ENCODE measurements at regions not wholly inside any gene's neighbourhood (a gene's known extent, or its start where the extent isn't known, plus 50 kb on each side); places are given as distances from the start of the nearest gene placed in this dataset.

DNA sequence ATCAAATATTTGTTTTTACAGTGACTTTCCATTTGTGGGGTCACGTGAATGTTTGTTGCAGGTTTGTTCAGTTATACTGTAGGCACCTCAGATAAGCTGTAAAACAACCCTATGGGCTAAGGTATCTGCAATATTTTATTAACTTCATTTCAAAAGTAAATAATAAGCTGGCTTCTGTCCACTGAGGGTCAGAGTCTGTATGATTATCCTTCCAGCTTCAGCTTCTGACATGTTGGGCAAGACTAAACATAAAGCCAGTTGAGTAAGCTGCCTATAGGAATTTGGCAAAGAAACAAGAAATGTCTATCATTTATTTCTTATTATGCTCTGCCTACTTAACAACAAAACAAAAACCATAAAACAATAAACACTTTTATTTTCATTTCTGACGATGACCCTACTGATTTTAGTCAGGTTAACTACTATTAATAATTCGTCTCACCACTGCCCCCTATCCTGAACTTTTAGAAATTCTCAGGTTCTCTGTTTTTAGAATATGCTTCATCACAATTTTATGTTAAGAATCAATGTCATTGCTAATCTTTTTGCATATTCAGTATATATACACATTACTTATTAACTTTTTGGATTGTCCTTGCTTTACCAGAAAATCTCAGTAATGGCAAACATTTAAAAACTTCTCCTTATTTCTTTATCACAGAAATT is 413.6 kb upstream of the ADAMTSL1 start:
- no peak for DNase-seq
- Histone ChIP-seq H3K4me1 (ENCODE audit: control insufficient read depth, insufficient read depth, low read depth, low read length) (no peaks in the 10 kb centered on the region), H4K91ac (ENCODE audit: low read length) (no peak overlapping the region), H3K79me1 (replicated peaks; ENCODE audit: low read length, poor library complexity, severe bottlenecking) (no peaks in the 10 kb centered on the region), H2BK120ac (ENCODE audit: low read depth, low read length) (no peak overlapping the region), H3K23ac (ENCODE audit: low read length in 2 of 2) (no peak overlapping the region), H3K4ac (ENCODE audit: low read depth in 1 of 2, low read length in 2 of 2) (no peak overlapping the region), H2AK5ac (ENCODE audit: low read length, severe bottlenecking) (no peak overlapping the region), H4K8ac (ENCODE audit: low read length) (no peak overlapping the region), H3K4me3 (ENCODE audit: insufficient read depth in 1 of 2, low read depth in 1 of 2, low read length in 2 of 2) (no peak overlapping the region), H2BK5ac (ENCODE audit: low read depth, low read length, poor library complexity, severe bottlenecking) (no peak overlapping the region), H3K4me2 (ENCODE audit: low read length, poor library complexity, severe bottlenecking) (no peak overlapping the region), H3K36me3 (ENCODE audit: control insufficient read depth in 1 of 2, insufficient read depth in 2 of 2, low read depth in 1 of 2, low read length in 2 of 2) (no peaks in the 10 kb centered on the region), H2BK12ac (ENCODE audit: low read length in 2 of 2) (no peak overlapping the region), H2BK15ac (ENCODE audit: low read depth, poor library complexity, severe bottlenecking) (no peak overlapping the region), H3K18ac (ENCODE audit: low read depth in 1 of 2, low read length in 2 of 2) (no peak overlapping the region), H3K9ac (ENCODE audit: low read length) (no peak overlapping the region), H2AFZ (ENCODE audit: low read depth, low read length) (no peak overlapping the region), H3K27ac (ENCODE audit: low read length, poor library complexity, severe bottlenecking) (no peak overlapping the region), H3K14ac (ENCODE audit: low read length in 2 of 2) (no peak overlapping the region), H3K9me3 (ENCODE audit: control insufficient read depth, low read length) (no peaks in the 10 kb centered on the region), H3K27me3 (ENCODE audit: control insufficient read depth in 1 of 2, insufficient read depth in 1 of 2, low read length in 2 of 2) (peaks cover 0 to 4% of the 10 kb centered on the region in 2 experiments)
- WGBS = 26% methylated on average over 2 of the region's 3 CpGs

DNA sequence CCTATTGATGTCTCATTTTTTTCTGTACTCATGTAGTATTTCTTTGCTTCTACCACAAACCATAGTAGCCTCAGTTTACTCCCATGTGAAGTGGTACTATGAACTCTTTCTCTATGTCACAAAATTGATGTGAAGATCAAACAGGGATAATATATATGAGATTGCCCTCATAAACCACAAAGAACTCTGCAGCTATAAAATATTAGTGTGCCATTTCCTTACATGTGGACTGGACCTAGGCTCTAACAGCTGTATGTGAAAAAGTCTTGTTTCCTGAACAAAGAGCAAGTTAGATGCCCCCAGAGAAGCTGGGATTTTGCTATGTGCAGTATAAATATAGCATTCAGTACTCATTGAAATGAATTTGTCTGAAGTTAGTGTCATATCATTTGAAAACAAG is 412.6 kb upstream of the ADAMTSL1 start:
- Histone ChIP-seq H3K14ac (ENCODE audit: low read length in 2 of 2) (no peak overlapping the region), H3K9me3 (ENCODE audit: control insufficient read depth, low read length) (no peaks in the 10 kb centered on the region), H4K8ac (ENCODE audit: low read length) (no peak overlapping the region), H4K91ac (ENCODE audit: low read length) (no peak overlapping the region), H3K36me3 (ENCODE audit: control insufficient read depth in 1 of 2, insufficient read depth in 2 of 2, low read depth in 1 of 2, low read length in 2 of 2) (no peaks in the 10 kb centered on the region), H3K23ac (ENCODE audit: low read length in 2 of 2) (no peak overlapping the region), H2BK120ac (ENCODE audit: low read depth, low read length) (no peak overlapping the region), H2AK5ac (ENCODE audit: low read length, severe bottlenecking) (no peak overlapping the region), H2AFZ (ENCODE audit: low read depth, low read length) (no peak overlapping the region), H3K18ac (ENCODE audit: low read depth in 1 of 2, low read length in 2 of 2) (no peak overlapping the region), H2BK12ac (ENCODE audit: low read length in 2 of 2) (no peak overlapping the region), H2BK15ac (ENCODE audit: low read depth, poor library complexity, severe bottlenecking) (no peak overlapping the region), H3K4me3 (ENCODE audit: insufficient read depth in 1 of 2, low read depth in 1 of 2, low read length in 2 of 2) (no peak overlapping the region), H3K27ac (ENCODE audit: low read length, poor library complexity, severe bottlenecking) (no peak overlapping the region), H3K27me3 (ENCODE audit: control insufficient read depth in 1 of 2, insufficient read depth in 1 of 2, low read length in 2 of 2) (peaks cover 0 to 4% of the 10 kb centered on the region in 2 experiments), H3K9ac (ENCODE audit: low read length) (no peak overlapping the region), H3K4ac (ENCODE audit: low read depth in 1 of 2, low read length in 2 of 2) (no peak overlapping the region), H3K79me1 (replicated peaks; ENCODE audit: low read length, poor library complexity, severe bottlenecking) (no peaks in the 10 kb centered on the region), H3K4me1 (ENCODE audit: control insufficient read depth, insufficient read depth, low read depth, low read length) (no peaks in the 10 kb centered on the region), H3K4me2 (ENCODE audit: low read length, poor library complexity, severe bottlenecking) (no peak overlapping the region), H2BK5ac (ENCODE audit: low read depth, low read length, poor library complexity, severe bottlenecking) (no peak overlapping the region)
- DNase-seq = no peak

DNA sequence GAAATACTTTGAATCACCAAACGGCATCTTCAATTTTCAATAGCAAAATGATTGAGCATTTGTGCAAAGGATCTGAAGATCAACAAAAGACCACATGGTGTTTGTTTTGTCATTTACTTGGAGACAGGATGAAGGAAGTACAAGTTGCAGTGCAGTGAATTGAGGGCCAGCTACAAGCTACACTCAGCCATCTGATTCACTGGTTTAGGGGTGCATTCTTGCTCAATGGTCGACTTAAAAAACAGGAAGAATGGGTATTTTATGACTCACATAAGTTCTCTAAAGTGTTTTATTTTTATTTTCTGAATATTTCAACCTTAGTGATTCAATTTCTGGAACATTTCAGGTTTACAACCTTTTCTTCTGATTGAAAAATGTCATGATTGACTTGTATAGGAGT is 412.1 kb upstream of the ADAMTSL1 start:
- Histone ChIP-seq H3K27ac (ENCODE audit: low read length, poor library complexity, severe bottlenecking) (no peak overlapping the region), H3K4me1 (ENCODE audit: control insufficient read depth, insufficient read depth, low read depth, low read length) (no peaks in the 10 kb centered on the region), H3K4me3 (ENCODE audit: insufficient read depth in 1 of 2, low read depth in 1 of 2, low read length in 2 of 2) (no peak overlapping the region), H4K8ac (ENCODE audit: low read length) (no peak overlapping the region), H3K14ac (ENCODE audit: low read length in 2 of 2) (no peak overlapping the region), H3K36me3 (ENCODE audit: control insufficient read depth in 1 of 2, insufficient read depth in 2 of 2, low read depth in 1 of 2, low read length in 2 of 2) (no peaks in the 10 kb centered on the region), H2BK120ac (ENCODE audit: low read depth, low read length) (no peak overlapping the region), H3K4ac (ENCODE audit: low read depth in 1 of 2, low read length in 2 of 2) (no peak overlapping the region), H3K23ac (ENCODE audit: low read length in 2 of 2) (no peak overlapping the region), H3K4me2 (ENCODE audit: low read length, poor library complexity, severe bottlenecking) (no peak overlapping the region), H2BK15ac (ENCODE audit: low read depth, poor library complexity, severe bottlenecking) (no peak overlapping the region), H3K18ac (ENCODE audit: low read depth in 1 of 2, low read length in 2 of 2) (no peak overlapping the region), H3K9me3 (ENCODE audit: control insufficient read depth, low read length) (no peaks in the 10 kb centered on the region), H3K27me3 (ENCODE audit: control insufficient read depth in 1 of 2, insufficient read depth in 1 of 2, low read length in 2 of 2) (peaks cover 0 to 4% of the 10 kb centered on the region in 2 experiments), H2BK12ac (ENCODE audit: low read length in 2 of 2) (no peak overlapping the region), H2BK5ac (ENCODE audit: low read depth, low read length, poor library complexity, severe bottlenecking) (no peak overlapping the region), H4K91ac (ENCODE audit: low read length) (no peak overlapping the region), H3K79me1 (replicated peaks; ENCODE audit: low read length, poor library complexity, severe bottlenecking) (no peaks in the 10 kb centered on the region), H2AK5ac (ENCODE audit: low read length, severe bottlenecking) (no peak overlapping the region), H2AFZ (ENCODE audit: low read depth, low read length) (no peak overlapping the region), H3K9ac (ENCODE audit: low read length) (peak overlapping the region; percentile 35)
- no peak for DNase-seq
- WGBS = 67% methylated on average over 1 of the region's 2 CpGs

DNA sequence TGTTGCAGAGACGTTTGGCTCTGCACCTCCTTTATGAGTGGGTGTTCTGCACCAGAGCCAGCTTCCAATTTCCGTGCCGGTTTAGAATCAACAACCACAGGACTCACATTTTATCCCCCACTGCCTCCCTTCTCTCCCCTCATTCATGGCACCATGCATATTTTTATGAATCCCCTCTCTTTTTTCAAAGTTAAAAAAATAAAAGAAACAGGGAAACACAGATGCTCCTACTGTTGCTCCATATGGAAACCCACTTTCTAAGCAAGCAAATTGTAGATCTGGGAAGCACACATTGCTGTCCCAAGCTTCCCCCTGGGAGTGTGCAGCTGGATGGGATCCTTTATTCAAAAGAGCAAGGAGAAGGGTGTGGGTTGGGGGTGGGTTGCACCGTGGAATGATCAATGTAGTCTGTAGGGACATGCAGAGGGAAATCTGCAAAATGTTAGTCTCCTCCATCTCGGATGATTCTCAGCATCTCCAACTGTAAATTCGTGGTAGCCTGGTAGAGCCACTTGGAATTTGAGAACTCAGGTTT is 410.0 kb upstream of the ADAMTSL1 start:
- Histone ChIP-seq H3K4ac (ENCODE audit: low read depth in 1 of 2, low read length in 2 of 2) (no peak overlapping the region), H3K36me3 (ENCODE audit: control insufficient read depth in 1 of 2, insufficient read depth in 2 of 2, low read depth in 1 of 2, low read length in 2 of 2) (no peaks in the 10 kb centered on the region), H2AK5ac (ENCODE audit: low read length, severe bottlenecking) (no peak overlapping the region), H2BK15ac (ENCODE audit: low read depth, poor library complexity, severe bottlenecking) (no peak overlapping the region), H3K4me1 (ENCODE audit: control insufficient read depth, insufficient read depth, low read depth, low read length) (no peaks in the 10 kb centered on the region), H2AFZ (ENCODE audit: low read depth, low read length) (no peak overlapping the region), H3K4me3 (ENCODE audit: insufficient read depth in 1 of 2, low read depth in 1 of 2, low read length in 2 of 2) (peak overlapping the region in 1 of 2 experiments; percentile 3), H3K23ac (ENCODE audit: low read length in 2 of 2) (no peak overlapping the region), H2BK12ac (ENCODE audit: low read length in 2 of 2) (no peak overlapping the region), H3K79me1 (replicated peaks; ENCODE audit: low read length, poor library complexity, severe bottlenecking) (no peaks in the 10 kb centered on the region), H3K14ac (ENCODE audit: low read length in 2 of 2) (no peak overlapping the region), H2BK120ac (ENCODE audit: low read depth, low read length) (no peak overlapping the region), H3K4me2 (ENCODE audit: low read length, poor library complexity, severe bottlenecking) (no peak overlapping the region), H3K27me3 (ENCODE audit: control insufficient read depth in 1 of 2, insufficient read depth in 1 of 2, low read length in 2 of 2) (no peaks in the 10 kb centered on the region), H4K91ac (ENCODE audit: low read length) (no peak overlapping the region), H3K27ac (ENCODE audit: low read length, poor library complexity, severe bottlenecking) (no peak overlapping the region), H2BK5ac (ENCODE audit: low read depth, low read length, poor library complexity, severe bottlenecking) (no peak overlapping the region), H3K9ac (ENCODE audit: low read length) (no peak overlapping the region), H3K18ac (ENCODE audit: low read depth in 1 of 2, low read length in 2 of 2) (no peak overlapping the region), H4K8ac (ENCODE audit: low read length) (no peak overlapping the region), H3K9me3 (ENCODE audit: control insufficient read depth, low read length) (no peaks in the 10 kb centered on the region)
- 75% methylated on average over 5 of the region's 6 CpGs for WGBS
- no peak for DNase-seq
